Loucy (cell line): ENCODE measurements at regions not wholly inside any gene's neighbourhood (a gene's known extent, or its start where the extent isn't known, plus 50 kb on each side); places are given as distances from the start of the nearest gene placed in this dataset.

Experiments used
- EZH2phosphoT487 ChIP-seq: fragments of 200-600 bp; IDR thresholded peaks from 2 replicates; pipeline ENCODE4 v1.6.1; 2018; ENCODE audit warnings: antibody characterized with exemption, mild to moderate bottlenecking, moderate library complexity, borderline replicate concordance
- TF ChIP-seq, protein P1 (sequence below): fragments of 200-600 bp; sonication (generic); conservative IDR thresholded peaks from 2 replicates; pipeline ENCODE4 v1.5.1; 2014; ENCODE audit warnings: mild to moderate bottlenecking, antibody characterized with exemption, low read length

DNA sequence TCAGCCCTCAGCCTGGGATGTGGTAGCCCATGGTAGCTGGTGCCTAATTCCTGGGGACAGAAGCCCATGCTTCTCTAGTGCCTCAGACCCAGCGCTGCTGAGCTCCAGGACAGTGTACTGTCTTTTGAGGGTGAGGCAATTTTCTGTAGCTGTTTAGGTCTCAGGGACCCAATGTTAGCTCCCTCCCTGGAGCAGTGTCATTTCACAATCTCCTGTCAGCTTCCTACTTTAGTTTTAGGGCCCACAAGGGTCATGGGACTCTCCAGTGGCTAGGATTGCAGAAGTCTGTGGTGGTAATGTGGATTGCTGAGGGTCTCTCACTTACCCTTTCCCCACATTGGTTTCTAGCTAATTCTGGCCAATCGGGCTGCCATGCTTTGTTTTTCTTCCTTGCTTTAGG, 67.7 kb upstream of the CCL21 start:
- TF ChIP-seq, protein P1, sequence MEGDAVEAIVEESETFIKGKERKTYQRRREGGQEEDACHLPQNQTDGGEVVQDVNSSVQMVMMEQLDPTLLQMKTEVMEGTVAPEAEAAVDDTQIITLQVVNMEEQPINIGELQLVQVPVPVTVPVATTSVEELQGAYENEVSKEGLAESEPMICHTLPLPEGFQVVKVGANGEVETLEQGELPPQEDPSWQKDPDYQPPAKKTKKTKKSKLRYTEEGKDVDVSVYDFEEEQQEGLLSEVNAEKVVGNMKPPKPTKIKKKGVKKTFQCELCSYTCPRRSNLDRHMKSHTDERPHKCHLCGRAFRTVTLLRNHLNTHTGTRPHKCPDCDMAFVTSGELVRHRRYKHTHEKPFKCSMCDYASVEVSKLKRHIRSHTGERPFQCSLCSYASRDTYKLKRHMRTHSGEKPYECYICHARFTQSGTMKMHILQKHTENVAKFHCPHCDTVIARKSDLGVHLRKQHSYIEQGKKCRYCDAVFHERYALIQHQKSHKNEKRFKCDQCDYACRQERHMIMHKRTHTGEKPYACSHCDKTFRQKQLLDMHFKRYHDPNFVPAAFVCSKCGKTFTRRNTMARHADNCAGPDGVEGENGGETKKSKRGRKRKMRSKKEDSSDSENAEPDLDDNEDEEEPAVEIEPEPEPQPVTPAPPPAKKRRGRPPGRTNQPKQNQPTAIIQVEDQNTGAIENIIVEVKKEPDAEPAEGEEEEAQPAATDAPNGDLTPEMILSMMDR, result no peak
- no peak for TF ChIP-seq EZH2phosphoT487
